ENCODE measurements at regions not wholly inside any gene's neighbourhood (a gene's known extent, or its start where the extent isn't known, plus 50 kb on each side); places are given as distances from the start of the nearest gene placed in this dataset.

- TF ChIP-seq CTCF (IDR thresholded peaks at IDR 0.05) (no peak), EZH2phosphoT487 (IDR thresholded peaks at IDR 0.05; ENCODE audit: borderline replicate concordance, low read depth) (no peak), RCOR1 (IDR thresholded peaks at IDR 0.05; ENCODE audit: low read length) (no peak), NRF1 (IDR thresholded peaks at IDR 0.05; ENCODE audit: low read depth, low read length) (no peak), MXI1 (IDR thresholded peaks at IDR 0.05; ENCODE audit: low read depth, low read length) (no peak), MAX (IDR thresholded peaks at IDR 0.05; ENCODE audit: low read depth) (no peak), POLR2AphosphoS5 (IDR thresholded peaks at IDR 0.05; ENCODE audit: low read depth, low read length) (no peak), EP300 (IDR thresholded peaks at IDR 0.05; ENCODE audit: borderline replicate concordance in 1 of 2, low read depth in 1 of 2, low read length in 1 of 2) (no peak), CHD2 (IDR thresholded peaks at IDR 0.05; ENCODE audit: low read length, partially characterized antibody) (no peak)
- TF ChIP-seq, protein P1, sequence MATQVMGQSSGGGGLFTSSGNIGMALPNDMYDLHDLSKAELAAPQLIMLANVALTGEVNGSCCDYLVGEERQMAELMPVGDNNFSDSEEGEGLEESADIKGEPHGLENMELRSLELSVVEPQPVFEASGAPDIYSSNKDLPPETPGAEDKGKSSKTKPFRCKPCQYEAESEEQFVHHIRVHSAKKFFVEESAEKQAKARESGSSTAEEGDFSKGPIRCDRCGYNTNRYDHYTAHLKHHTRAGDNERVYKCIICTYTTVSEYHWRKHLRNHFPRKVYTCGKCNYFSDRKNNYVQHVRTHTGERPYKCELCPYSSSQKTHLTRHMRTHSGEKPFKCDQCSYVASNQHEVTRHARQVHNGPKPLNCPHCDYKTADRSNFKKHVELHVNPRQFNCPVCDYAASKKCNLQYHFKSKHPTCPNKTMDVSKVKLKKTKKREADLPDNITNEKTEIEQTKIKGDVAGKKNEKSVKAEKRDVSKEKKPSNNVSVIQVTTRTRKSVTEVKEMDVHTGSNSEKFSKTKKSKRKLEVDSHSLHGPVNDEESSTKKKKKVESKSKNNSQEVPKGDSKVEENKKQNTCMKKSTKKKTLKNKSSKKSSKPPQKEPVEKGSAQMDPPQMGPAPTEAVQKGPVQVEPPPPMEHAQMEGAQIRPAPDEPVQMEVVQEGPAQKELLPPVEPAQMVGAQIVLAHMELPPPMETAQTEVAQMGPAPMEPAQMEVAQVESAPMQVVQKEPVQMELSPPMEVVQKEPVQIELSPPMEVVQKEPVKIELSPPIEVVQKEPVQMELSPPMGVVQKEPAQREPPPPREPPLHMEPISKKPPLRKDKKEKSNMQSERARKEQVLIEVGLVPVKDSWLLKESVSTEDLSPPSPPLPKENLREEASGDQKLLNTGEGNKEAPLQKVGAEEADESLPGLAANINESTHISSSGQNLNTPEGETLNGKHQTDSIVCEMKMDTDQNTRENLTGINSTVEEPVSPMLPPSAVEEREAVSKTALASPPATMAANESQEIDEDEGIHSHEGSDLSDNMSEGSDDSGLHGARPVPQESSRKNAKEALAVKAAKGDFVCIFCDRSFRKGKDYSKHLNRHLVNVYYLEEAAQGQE (IDR thresholded peaks at IDR 0.05; ENCODE audit: low read depth, low read length) = no peak
These were observed 63.6 kb upstream of the NUDT4 start for GRCh38 chr12:93314177-93314497.

All from SK-N-SH (cell line).